Mucosa of descending colon (tissue), 3 donors: ENCODE measurements at regions not wholly inside any gene's neighbourhood (a gene's known extent, or its start where the extent isn't known, plus 50 kb on each side); places are given as distances from the start of the nearest gene placed in this dataset.

Source experiments
- ATAC-seq: fragments of 200-7000 bp; cut with Tn5 transposase; one replicate; pipeline ENCODE4 v1.9.1; 2020; ENCODE audit warnings: mild to moderate bottlenecking, moderate library complexity
- DNase-seq, 3 donors: peaks; one replicate each; pipeline ENCODE4 v3.0.0-alpha.2; 2020
- H3K36me3 ChIP-seq: fragments of 200-600 bp; one replicate; pipeline ENCODE4 v1.8.0; 2021; ENCODE audit warnings: low read depth, mild to moderate bottlenecking
- H3K4me1 ChIP-seq: fragments of 200-600 bp; one replicate; pipeline ENCODE4 v1.8.0; 2021; ENCODE audit warnings: low read depth, mild to moderate bottlenecking
- H3K4me3 ChIP-seq: fragments of 200-600 bp; one replicate; pipeline ENCODE4 v1.8.0; 2021; ENCODE audit warnings: mild to moderate bottlenecking
- H3K9me3 ChIP-seq: fragments of 200-600 bp; one replicate; pipeline ENCODE4 v1.8.0; 2021; ENCODE audit warnings: mild to moderate bottlenecking
- intact Hi-C, 2 donors: fragments of 100-400 bp; cut with DNase I in 1 of 2; cut with micrococcal nuclease in 1 of 2; formaldehyde crosslinking; loops; one replicate each; pipeline versions ENCODE4 v1.11.0 to v1.11.1; 2022; cut with DNase I, micrococcal nuclease
- TF ChIP-seq, protein P1 (sequence below): fragments of 200-600 bp; IDR thresholded peaks from one replicate; pipeline ENCODE4 v1.8.0; 2022; ENCODE audit warnings: antibody characterized with exemption, mild to moderate bottlenecking
- donor health status: DM: no; HTN: no; CAD: no; lungs with moderate emphysema.
- donor health status: DM: no; HTN: no; CAD: no.
- donor health status: DM: no; HTN: yes; CAD: no.

DNA sequence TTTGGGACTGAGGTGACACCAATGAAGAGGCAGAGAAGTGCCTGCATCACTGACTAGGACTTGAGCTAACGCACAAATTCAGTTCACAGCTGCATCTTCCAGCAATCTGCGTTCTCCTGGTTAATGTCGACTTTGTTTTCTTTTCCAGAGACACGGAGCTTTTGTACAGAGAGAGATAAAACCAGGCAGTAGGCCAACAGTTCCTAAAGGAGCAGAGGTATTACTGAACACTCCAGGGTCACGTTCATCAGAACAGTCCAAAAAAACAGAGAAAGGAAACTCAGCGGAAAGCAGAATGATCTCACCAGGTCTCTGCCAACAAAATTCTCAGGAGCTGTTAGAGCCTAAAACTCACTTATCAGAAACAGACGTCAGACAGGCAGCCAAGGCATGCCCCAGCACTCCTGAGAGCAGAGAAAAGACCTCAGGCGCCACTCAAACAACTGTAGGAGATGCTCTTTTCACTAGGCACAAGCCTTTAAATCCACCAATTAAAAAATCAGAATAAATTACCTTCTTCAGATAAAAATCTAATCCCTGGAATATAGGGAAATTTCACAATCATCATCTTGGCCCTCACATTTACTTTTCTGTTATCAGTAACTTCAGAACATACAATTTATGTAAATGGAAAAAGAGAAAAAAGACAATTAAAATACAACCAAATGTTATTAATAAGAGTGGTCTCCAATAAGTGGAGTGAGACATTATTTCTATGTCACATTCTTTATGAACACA lies 95.9 kb upstream of the SPTBN1 start:
- TF ChIP-seq, protein P1, sequence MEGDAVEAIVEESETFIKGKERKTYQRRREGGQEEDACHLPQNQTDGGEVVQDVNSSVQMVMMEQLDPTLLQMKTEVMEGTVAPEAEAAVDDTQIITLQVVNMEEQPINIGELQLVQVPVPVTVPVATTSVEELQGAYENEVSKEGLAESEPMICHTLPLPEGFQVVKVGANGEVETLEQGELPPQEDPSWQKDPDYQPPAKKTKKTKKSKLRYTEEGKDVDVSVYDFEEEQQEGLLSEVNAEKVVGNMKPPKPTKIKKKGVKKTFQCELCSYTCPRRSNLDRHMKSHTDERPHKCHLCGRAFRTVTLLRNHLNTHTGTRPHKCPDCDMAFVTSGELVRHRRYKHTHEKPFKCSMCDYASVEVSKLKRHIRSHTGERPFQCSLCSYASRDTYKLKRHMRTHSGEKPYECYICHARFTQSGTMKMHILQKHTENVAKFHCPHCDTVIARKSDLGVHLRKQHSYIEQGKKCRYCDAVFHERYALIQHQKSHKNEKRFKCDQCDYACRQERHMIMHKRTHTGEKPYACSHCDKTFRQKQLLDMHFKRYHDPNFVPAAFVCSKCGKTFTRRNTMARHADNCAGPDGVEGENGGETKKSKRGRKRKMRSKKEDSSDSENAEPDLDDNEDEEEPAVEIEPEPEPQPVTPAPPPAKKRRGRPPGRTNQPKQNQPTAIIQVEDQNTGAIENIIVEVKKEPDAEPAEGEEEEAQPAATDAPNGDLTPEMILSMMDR, result no peak
- no peaks in the 10 kb centered on the region for H3K9me3 ChIP-seq
- H3K36me3 ChIP-seq, result no peaks in the 10 kb centered on the region
- H3K4me3 ChIP-seq, result no peak overlapping the region
- intact Hi-C loops, result no loop called here
- H3K4me1 ChIP-seq, result no peaks in the 10 kb centered on the region
- no peak for DNase-seq
- no peak for ATAC-seq

DNA sequence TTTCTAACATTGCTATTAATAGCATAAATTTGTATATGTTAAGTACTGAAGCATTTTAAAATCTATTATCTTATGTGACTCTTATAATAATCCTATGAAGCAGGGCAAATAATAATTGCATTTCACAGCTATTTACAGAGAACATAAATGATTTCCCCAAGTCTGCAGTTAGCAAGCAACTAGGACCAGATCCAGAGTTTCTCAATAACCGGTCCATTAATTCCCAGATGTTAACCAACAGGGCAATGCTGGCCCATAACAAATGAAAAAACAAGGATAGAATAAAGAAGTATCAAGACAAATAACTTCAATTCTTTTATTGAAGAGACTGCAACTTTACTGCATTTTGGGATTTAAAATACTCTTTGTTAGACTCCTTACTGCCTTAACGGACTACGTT lies 91.7 kb upstream of the SPTBN1 start:
- H3K36me3 ChIP-seq, result no peaks in the 10 kb centered on the region
- H3K4me1 ChIP-seq, result no peaks in the 10 kb centered on the region
- ATAC-seq, result no peak
- intact Hi-C loops, result no loop called here
- H3K4me3 ChIP-seq, result no peak overlapping the region
- H3K9me3 ChIP-seq, result peaks cover 14% of the 10 kb centered on the region
- TF ChIP-seq, protein P1, result no peak
- no peak for DNase-seq

DNA sequence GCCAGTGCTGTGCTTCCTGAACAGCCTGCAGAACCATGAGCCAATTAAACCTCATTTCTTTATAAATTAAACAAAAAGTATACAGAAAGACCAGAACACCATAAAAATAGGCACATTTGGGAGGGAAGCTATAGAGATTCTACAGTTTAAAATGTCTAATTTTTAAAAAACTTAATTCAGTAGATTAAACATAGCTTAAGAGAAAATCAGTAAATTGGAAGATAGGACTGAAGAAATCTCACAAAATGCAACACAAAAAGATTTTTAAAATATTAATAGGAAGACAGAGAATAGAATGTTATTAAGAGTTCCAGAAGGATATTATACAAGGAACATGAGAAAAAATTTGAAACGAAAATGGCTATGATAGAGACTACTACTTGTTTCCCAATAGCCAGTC lies 90.5 kb upstream of the SPTBN1 start:
- TF ChIP-seq, protein P1, result no peak
- ATAC-seq, result no peak
- Histone ChIP-seq H3K9me3 (peaks cover 14% of the 10 kb centered on the region), H3K4me1 (no peaks in the 10 kb centered on the region), H3K4me3 (no peak overlapping the region), H3K36me3 (no peaks in the 10 kb centered on the region)
- no peak for DNase-seq
- intact Hi-C loops, result no loop called here

DNA sequence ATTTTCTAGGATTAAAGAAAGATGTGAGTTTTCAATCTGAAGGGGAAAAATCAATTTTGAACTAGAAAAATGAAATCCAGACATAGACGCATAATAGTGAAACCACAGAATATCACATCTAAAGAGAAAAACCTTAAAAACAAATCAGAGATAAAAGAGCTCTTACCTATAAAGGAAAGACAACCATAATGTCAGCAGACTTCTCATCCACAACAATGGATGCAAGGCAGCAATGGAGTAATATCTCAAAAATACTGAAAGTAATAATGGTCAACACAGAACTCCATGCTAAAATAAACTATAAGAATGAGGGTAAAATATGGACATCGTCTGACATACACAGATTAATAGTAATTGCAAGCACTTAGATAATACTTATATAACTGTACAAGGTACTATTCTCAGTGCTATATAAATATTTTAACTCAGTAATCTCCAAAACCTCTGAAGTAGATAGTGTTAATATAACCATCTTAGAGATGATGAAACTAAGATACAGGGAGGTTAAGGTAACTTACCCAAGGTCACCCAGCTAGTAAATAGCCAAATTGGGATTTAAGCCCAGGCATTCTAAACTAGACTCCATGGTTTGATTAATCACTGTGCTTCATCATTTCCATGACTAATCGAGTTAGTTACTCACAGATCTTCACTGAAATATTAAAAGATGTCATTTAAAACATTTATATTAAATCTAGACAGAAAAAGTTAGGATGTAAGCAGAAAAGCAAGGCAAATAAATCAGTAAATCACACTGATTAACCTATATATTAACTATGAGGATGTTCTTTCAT lies 89.4 kb upstream of the SPTBN1 start:
- H3K9me3 ChIP-seq, result peaks cover 14% of the 10 kb centered on the region
- intact Hi-C loops, result no loop called here
- H3K4me1 ChIP-seq, result peaks cover 4% of the 10 kb centered on the region
- no peak overlapping the region for H3K4me3 ChIP-seq
- no peak for DNase-seq
- no peak for ATAC-seq
- no peaks in the 10 kb centered on the region for H3K36me3 ChIP-seq
- TF ChIP-seq, protein P1, result no peak

- intact Hi-C loops, result no loop called here
- ATAC-seq (no peak), DNase-seq (no peak)
- TF ChIP-seq, protein P1, result no peak
- no peak overlapping the region for H3K4me3 ChIP-seq
- H3K4me1 ChIP-seq, result peaks cover 4% of the 10 kb centered on the region
- H3K9me3 ChIP-seq, result peaks cover 10% of the 10 kb centered on the region
- H3K36me3 ChIP-seq, result no peaks in the 10 kb centered on the region
These were observed 85.6 kb upstream of the SPTBN1 start for GRCh38 chr2:54370405-54371104.
